GM12891 (cell line): ENCODE measurements at regions not wholly inside any gene's neighbourhood (a gene's known extent, or its start where the extent isn't known, plus 50 kb on each side); places are given as distances from the start of the nearest gene placed in this dataset.

ENCODE experiments used
- DNase-seq: peaks from one replicate; pipeline ENCODE4 v3.0.0; 2011; ENCODE audit warnings: low spot score; ENCODE audit not compliant: insufficient read length
- FAIRE-seq: peaks from 2 replicates; lab custom pipeline; 2011; peaks lifted over from hg19 to GRCh38; lab: Jason Lieb, UNC
- PAX5 ChIP-seq: IDR thresholded peaks from 2 replicates; pipeline ENCODE4 v1.6.1; 2011; ENCODE audit warnings: low read length, moderate library complexity, mild to moderate bottlenecking; ENCODE audit not compliant: insufficient read depth, severe bottlenecking
- POLR2A ChIP-seq: IDR thresholded peaks from 2 replicates; pipeline ENCODE4 v1.6.1; 2011; ENCODE audit warnings: low read depth, low read length, control low read depth
- POLR2AphosphoS5 ChIP-seq: IDR thresholded peaks from 2 replicates; pipeline ENCODE4 v1.6.1; 2011; ENCODE audit warnings: low read depth, low read length, control low read depth
- POU2F2 ChIP-seq: IDR thresholded peaks from 2 replicates; pipeline ENCODE4 v1.6.1; 2011; ENCODE audit warnings: low read depth, mild to moderate bottlenecking, control low read depth, low read length, moderate library complexity
- SPI1 ChIP-seq: IDR thresholded peaks from 2 replicates; pipeline ENCODE4 v1.6.1; 2011; ENCODE audit warnings: low read depth, low read length, control low read depth
- TAF1 ChIP-seq: IDR thresholded peaks from 2 replicates; pipeline ENCODE4 v1.6.1; 2011; ENCODE audit warnings: low read depth, low read length, control low read depth

GRCh38 chr9:134993996-134994720, 76.4 kb upstream of the FCN1 start:
- DNase-seq (no peak), FAIRE-seq (no peak)
- no peak for TF ChIP-seq POLR2A
- TF ChIP-seq POU2F2 = no peak
- TF ChIP-seq TAF1 = no peak
- TF ChIP-seq PAX5 = no peak
- no peak for TF ChIP-seq POLR2AphosphoS5
- TF ChIP-seq SPI1 = no peak

DNA sequence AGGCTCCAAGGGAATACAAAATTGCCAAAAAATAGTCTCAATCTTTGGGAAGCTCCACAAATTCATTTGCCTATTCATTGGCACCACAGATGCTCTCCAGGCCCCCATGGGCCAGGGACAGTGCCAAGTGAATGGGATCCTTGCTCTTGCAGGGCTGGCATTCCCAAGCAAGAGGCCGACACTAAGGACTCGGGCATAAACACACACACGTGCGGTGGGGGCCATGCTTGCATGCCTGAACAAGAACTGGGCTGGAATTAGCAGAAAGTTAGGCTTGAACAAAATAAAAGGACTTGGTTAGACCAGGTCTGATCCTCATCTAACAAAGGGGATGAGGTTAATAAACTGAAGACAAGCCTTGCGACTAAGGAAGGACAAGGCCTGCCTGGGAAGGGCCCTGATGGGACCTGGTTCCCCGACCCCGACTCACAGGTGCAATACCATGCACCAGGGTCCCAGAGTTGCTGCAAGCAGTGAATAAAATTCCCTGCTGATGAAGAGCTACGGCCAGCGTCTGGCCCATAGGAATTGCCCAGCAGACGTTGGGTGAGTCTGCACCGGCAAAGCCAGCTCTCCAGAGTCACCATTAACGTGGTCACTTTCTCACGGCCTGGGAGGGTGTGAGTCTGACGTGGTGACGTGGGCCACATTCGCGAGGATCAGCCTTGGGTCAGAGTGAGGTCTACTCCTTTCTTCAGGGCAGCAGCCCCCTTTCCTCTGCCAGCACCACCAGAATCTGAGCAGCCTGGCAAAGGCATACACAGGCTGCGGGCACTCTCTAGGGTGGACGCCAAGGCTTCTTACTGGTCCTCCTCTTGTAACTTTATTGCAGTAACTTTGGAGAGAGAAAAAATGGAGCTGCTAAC, 77.4 kb upstream of the FCN1 start:
- no peak for DNase-seq
- TF ChIP-seq POLR2AphosphoS5 = no peak
- no peak for TF ChIP-seq TAF1
- TF ChIP-seq SPI1 = no peak
- no peak for TF ChIP-seq PAX5
- TF ChIP-seq POU2F2 = no peak
- TF ChIP-seq POLR2A = no peak
- FAIRE-seq = no peak

GRCh38 chr9:134995792-134996120, 78.0 kb upstream of the FCN1 start:
- TF ChIP-seq POLR2A (no peak), POU2F2 (no peak), TAF1 (no peak), SPI1 (no peak), PAX5 (no peak), POLR2AphosphoS5 (no peak)
- FAIRE-seq (no peak), DNase-seq (no peak)

DNA sequence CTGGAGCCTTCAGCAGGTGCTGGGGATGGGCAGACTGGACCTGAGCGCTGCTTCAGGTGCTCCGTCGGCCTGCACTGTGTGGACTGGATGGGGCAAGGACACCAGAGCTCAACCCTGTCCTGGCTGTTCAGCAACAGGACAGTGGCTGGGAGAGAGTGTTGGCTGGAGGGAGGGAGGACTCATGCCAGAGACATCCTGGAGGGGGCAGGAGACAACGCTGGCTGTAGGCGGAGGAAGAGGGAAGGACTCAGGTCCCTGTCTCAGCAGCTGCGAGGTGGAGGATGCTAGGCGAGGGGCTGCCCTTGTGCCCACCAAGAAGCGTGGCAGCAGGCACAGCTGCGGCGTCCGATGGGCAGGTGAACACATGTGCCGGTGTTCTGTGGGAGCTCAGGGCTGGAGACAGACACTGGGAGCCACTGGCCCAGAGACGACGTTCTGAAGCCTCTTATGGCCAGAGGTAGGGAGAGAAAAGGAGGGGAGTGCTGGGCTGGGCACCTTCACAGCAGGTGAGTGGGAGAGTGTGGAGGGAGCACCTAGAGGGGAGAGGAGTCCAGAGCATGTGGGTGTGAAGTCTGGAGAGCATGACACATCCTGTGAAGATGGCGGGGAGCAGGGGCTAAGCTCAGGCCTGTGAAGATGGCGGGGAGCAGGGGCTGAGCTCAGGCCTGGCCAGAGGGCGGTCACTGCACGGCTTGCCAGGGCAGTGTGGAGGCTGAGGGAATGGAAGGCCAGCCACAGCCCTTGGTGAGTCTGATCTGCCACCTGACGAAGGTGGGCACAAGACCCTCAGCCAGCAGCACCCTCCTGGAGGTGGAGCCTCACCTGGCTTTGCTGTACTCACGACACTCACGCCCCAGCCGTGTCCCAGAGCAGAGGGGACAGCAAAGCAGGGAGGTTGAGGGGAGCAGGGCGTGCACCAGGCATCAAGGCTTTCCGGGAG, 79.1 kb upstream of the FCN1 start:
- FAIRE-seq (no peak), DNase-seq (no peak)
- TF ChIP-seq POU2F2 (no peak), SPI1 (no peak), POLR2A (no peak), PAX5 (no peak), TAF1 (no peak), POLR2AphosphoS5 (no peak)

GRCh38 chr9:135000647-135001245, 83.0 kb upstream of the FCN1 start:
- no peak for TF ChIP-seq POLR2A
- TF ChIP-seq PAX5 = no peak
- no peak for TF ChIP-seq TAF1
- DNase-seq (no peak), FAIRE-seq (no peak)

DNA sequence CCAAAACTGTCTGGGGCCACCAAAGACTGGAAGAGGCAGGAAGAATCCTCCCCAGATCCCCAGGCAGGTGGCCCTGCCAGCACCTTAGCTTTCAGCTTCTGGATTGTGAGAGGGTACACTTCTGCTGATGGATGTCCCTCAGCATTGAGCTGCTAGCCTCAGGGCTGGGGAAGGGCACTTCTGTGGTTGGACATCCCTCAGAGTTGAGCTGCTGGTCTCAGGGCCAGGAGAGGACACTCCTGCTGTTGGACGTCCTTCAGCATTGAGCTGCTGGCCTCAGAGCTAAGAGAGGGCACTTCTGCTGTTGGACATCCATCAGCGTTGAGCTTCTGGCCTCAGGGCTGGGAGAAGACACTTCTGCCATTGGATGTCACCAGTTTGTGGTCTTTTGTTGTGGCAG, 83.8 kb upstream of the FCN1 start:
- FAIRE-seq (no peak), DNase-seq (no peak)
- TF ChIP-seq PAX5 (no peak), SPI1 (no peak), POLR2A (no peak), POU2F2 (no peak), TAF1 (no peak), POLR2AphosphoS5 (no peak)

GRCh38 chr9:135002336-135002735, 84.6 kb upstream of the FCN1 start:
- TF ChIP-seq TAF1 (no peak), POU2F2 (no peak), POLR2AphosphoS5 (no peak), SPI1 (no peak), POLR2A (no peak), PAX5 (no peak)
- DNase-seq (no peak), FAIRE-seq (no peak)

- no peak for FAIRE-seq
Observed at GRCh38 chr9:135002802-135003201, 84.7 kb upstream of the OLFM1 start.

DNA sequence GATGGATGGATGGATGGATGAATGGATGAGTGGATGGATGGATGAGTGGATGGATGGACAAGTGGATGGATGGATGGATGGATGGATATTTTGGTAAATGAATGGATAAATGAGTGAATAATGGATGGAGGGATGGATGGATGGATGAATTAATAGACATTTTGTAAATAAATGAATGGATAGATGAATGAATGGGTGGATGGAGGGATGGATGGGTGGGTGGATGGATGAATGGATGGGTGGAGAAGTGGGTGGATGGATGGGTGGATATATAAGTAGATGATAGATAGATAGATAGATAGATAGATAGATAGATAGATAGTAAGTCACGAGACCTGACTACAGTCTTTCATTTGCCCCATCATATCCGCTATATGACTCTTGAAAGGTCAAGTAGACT, 82.7 kb upstream of the OLFM1 start:
- DNase-seq (no peak), FAIRE-seq (no peak)
- TF ChIP-seq SPI1 = no peak
- no peak for TF ChIP-seq POLR2A
- TF ChIP-seq PAX5 = no peak
- TF ChIP-seq POLR2AphosphoS5 = no peak
- TF ChIP-seq POU2F2 = no peak

More at GRCh38 chr9:135002802-135003201, 84.7 kb upstream of the OLFM1 start:
- TF ChIP-seq POLR2AphosphoS5 (no peak), POU2F2 (no peak)
- DNase-seq = no peak
